Right lobe of liver (tissue), 4 donors: ENCODE measurements at regions not wholly inside any gene's neighbourhood (a gene's known extent, or its start where the extent isn't known, plus 50 kb on each side); places are given as distances from the start of the nearest gene placed in this dataset.

Experiments
- CTCF ChIP-seq, 4 donors: fragments of 200-600 bp in 3 of 4; fragments of 450-650 bp in 1 of 4; IDR thresholded peaks; one replicate each; pipeline versions ENCODE4 v1.5.1 to v1.8.0; 2016 to 2022; ENCODE audit warnings: antibody characterized with exemption in 4 of 4, mild to moderate bottlenecking in 2 of 4
- POLR2A ChIP-seq: fragments of 450-650 bp; IDR thresholded peaks from one replicate; pipeline ENCODE4 v1.6.1; 2017; ENCODE audit warnings: antibody characterized with exemption, mild to moderate bottlenecking
- donor health status: DM: no; HTN: no; CAD: no.
- donor health status: DM: no; HTN: no; CAD: no.
- donor health status: DM: no; HTN: yes; CAD: no.

- TF ChIP-seq CTCF (IDR thresholded peaks at IDR 0.05) (no peak), POLR2A (no peak)
These were observed 551.3 kb downstream of the DMRTA1 start for GRCh38 chr9:22997923-22998322.
